Mesothelial cell of epicardium (in vitro differentiated cells): ENCODE measurements at regions not wholly inside any gene's neighbourhood (a gene's known extent, or its start where the extent isn't known, plus 50 kb on each side); places are given as distances from the start of the nearest gene placed in this dataset.

Experiments
- DNase-seq, 2 experiments: peaks; one replicate each; pipeline ENCODE4 v3.0.0; 2021; ENCODE audit warnings: low spot score in 2 of 2; ENCODE audit not compliant: unreplicated experiment in 2 of 2
- H3K27ac Mint-ChIP-seq: 2 replicates; pipeline ENCODE4 v1.8.0; 2021; ENCODE audit warnings: mixed read lengths
- H3K27me3 Mint-ChIP-seq: 2 replicates; pipeline ENCODE4 v1.8.0; 2021; ENCODE audit warnings: low read depth, mixed read lengths
- H3K36me3 Mint-ChIP-seq: 2 replicates; pipeline ENCODE4 v1.8.0; 2021; ENCODE audit warnings: mixed read lengths
- H3K4me1 Mint-ChIP-seq: 2 replicates; pipeline ENCODE4 v1.8.0; 2021; ENCODE audit warnings: mixed read lengths
- H3K4me3 Mint-ChIP-seq: 2 replicates; pipeline ENCODE4 v1.8.0; 2021; ENCODE audit warnings: mild to moderate bottlenecking, moderate library complexity, mixed read lengths
- H3K9me3 Mint-ChIP-seq: 2 replicates; pipeline ENCODE4 v1.8.0; 2021; ENCODE audit warnings: mixed read lengths
- TF ChIP-seq, protein P1 (sequence below): fragments of 200-600 bp; sonication (generic); IDR thresholded peaks from one replicate; pipeline ENCODE4 v1.5.0; 2021; ENCODE audit warnings: antibody characterized with exemption; ENCODE audit not compliant: unreplicated experiment

GRCh38 chr2:152227969-152228592 lies 52.5 kb upstream of the STAM2 start:
- Mint-ChIP-seq H3K4me3 (no peak overlapping the region), H3K36me3 (no peaks in the 10 kb centered on the region), H3K4me1 (peaks cover 25% of the 10 kb centered on the region), H3K27ac (peak overlapping the region; percentile 68), H3K9me3 (peaks cover 11% of the 10 kb centered on the region), H3K27me3 (no peaks in the 10 kb centered on the region)
- TF ChIP-seq, protein P1, sequence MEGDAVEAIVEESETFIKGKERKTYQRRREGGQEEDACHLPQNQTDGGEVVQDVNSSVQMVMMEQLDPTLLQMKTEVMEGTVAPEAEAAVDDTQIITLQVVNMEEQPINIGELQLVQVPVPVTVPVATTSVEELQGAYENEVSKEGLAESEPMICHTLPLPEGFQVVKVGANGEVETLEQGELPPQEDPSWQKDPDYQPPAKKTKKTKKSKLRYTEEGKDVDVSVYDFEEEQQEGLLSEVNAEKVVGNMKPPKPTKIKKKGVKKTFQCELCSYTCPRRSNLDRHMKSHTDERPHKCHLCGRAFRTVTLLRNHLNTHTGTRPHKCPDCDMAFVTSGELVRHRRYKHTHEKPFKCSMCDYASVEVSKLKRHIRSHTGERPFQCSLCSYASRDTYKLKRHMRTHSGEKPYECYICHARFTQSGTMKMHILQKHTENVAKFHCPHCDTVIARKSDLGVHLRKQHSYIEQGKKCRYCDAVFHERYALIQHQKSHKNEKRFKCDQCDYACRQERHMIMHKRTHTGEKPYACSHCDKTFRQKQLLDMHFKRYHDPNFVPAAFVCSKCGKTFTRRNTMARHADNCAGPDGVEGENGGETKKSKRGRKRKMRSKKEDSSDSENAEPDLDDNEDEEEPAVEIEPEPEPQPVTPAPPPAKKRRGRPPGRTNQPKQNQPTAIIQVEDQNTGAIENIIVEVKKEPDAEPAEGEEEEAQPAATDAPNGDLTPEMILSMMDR = no peak
- no peak for DNase-seq

- no peak overlapping the region for H3K4me3 Mint-ChIP-seq
- H3K4me1 Mint-ChIP-seq = peaks cover 9% of the 10 kb centered on the region
- no peaks in the 10 kb centered on the region for H3K36me3 Mint-ChIP-seq
- TF ChIP-seq, protein P1 = no peak
- H3K9me3 Mint-ChIP-seq = peaks cover 7% of the 10 kb centered on the region
- DNase-seq = no peak
- no peak overlapping the region for H3K27ac Mint-ChIP-seq
- no peaks in the 10 kb centered on the region for H3K27me3 Mint-ChIP-seq
Observed at GRCh38 chr2:152231446-152231845, 55.9 kb upstream of the STAM2 start.

DNA sequence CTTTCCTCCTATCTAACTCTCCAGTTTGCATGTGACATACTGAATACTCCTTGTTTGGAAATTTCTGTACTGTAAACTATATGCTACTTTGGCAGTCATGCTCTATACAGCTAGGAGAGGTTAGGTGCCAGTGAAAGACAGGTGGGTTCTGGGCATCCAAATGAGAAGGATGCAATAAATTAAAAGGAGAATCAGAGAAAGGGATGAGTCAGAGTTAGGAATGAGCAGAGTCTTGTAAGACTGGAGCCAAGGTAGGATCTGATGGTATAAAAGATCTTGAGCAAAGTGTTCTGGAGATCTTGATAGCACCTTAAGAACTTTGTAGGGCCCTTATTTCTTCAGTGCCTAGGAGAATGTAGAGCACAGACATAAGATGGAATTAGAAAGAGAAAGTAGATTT lies 58.7 kb upstream of the STAM2 start:
- Mint-ChIP-seq H3K36me3 (no peaks in the 10 kb centered on the region), H3K9me3 (peaks cover 7% of the 10 kb centered on the region), H3K27me3 (no peaks in the 10 kb centered on the region), H3K27ac (no peak overlapping the region), H3K4me1 (no peaks in the 10 kb centered on the region), H3K4me3 (no peak overlapping the region)
- DNase-seq = no peak
- TF ChIP-seq, protein P1 = no peak

DNA sequence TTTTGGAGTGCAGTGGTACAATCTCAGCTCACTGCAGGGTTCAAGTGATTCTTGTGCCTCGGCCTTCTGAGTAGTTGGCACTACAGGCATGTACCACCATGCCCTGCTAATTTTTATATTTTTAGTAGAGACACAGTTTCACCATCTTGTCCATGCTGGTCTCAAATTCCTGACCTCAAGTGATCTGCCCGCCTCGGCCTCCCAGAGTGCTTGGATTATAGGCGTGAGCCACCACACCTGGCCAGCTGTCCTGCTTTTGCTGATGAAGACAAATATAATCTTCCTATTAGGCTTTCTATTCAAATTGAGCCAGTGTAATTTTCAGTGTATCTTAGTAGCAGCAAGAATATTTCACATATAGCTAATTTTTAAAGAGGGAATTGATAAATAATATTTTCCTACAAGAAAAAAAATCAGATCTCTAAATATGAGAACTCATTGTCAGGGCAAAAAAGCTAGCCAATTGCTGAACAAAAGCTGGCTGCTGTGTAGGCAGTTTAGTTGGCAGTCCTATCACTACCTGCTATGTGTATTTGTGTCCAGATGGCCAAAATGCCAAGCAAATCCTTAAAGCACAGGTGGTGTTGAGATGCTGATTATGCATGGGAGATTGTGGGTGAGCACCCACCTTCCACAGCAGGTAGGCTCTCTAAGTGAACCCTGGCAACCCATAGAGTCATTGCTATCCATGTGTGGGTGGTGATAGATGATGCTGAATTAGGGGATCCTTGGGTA lies 60.8 kb upstream of the STAM2 start:
- Mint-ChIP-seq H3K27me3 (no peaks in the 10 kb centered on the region), H3K27ac (no peak overlapping the region), H3K4me3 (no peak overlapping the region), H3K9me3 (peaks cover 22% of the 10 kb centered on the region), H3K36me3 (no peaks in the 10 kb centered on the region), H3K4me1 (peaks cover 1% of the 10 kb centered on the region)
- TF ChIP-seq, protein P1 = no peak
- DNase-seq = no peak

GRCh38 chr2:152238016-152238415 lies 62.5 kb upstream of the STAM2 start:
- no peak for DNase-seq
- no peak overlapping the region for H3K4me3 Mint-ChIP-seq
- TF ChIP-seq, protein P1 = no peak
- no peaks in the 10 kb centered on the region for H3K27me3 Mint-ChIP-seq
- H3K27ac Mint-ChIP-seq = no peak overlapping the region
- H3K4me1 Mint-ChIP-seq = peaks cover 1% of the 10 kb centered on the region
- peaks cover 18% of the 10 kb centered on the region for H3K9me3 Mint-ChIP-seq
- no peaks in the 10 kb centered on the region for H3K36me3 Mint-ChIP-seq
